IMR-90 (cell line): ENCODE measurements at regions not wholly inside any gene's neighbourhood (a gene's known extent, or its start where the extent isn't known, plus 50 kb on each side); places are given as distances from the start of the nearest gene placed in this dataset.
A peak's percentile ranks its signal among the peaks of the same experiment; 100 is the strongest.

Experiments used
- ATAC-seq: fragments of 200-7000 bp; cut with Tn5 transposase; 2 replicates; pipeline ENCODE4 v1.9.1; 2020; ENCODE audit warnings: low read depth, mild to moderate bottlenecking, moderate library complexity
- BruUV-seq: library from RNA; stranded (reverse); fragments of 400-500 nt; replicated peaks from 2 replicates; lab custom pipeline; 2021; lab: Mats Ljungman, UMichigan
- CTCF ChIA-PET: fragments of 300-600 bp; formaldehyde crosslinking; extraction: SDS; loops from one replicate; lab custom pipeline; 2021; ENCODE audit warnings: antibody characterized with exemption; lab: Yijun Ruan, JAX
- POLR2A ChIA-PET: fragments of 300-600 bp; sonication (Branson Sonifier 250); formaldehyde crosslinking; loops from one replicate; lab custom pipeline; 2022; ENCODE audit warnings: antibody characterized with exemption; ENCODE audit not compliant: unreplicated experiment; lab: Charles Lee
- DNase-seq: peaks from one replicate; pipeline ENCODE4 v3.0.0; 2013
- H2AFZ ChIP-seq: replicated peaks from 2 replicates; pipeline ENCODE3; 2013; ENCODE audit warnings: low read length, mild to moderate bottlenecking; ENCODE audit not compliant: poor library complexity
- H2AK5ac ChIP-seq: 2 replicates; pipeline ENCODE4 v1.6.1; 2013; ENCODE audit warnings: low read depth, low read length, inconsistent platforms
- H2AK9ac ChIP-seq: replicated peaks from 2 replicates; pipeline ENCODE3; 2013; ENCODE audit warnings: mild to moderate bottlenecking, low read depth, low read length, moderate library complexity; ENCODE audit not compliant: poor library complexity
- H2BK120ac ChIP-seq: 2 replicates; pipeline ENCODE4 v1.6.1; 2013; ENCODE audit warnings: low read depth, low read length, inconsistent platforms
- H2BK15ac ChIP-seq: 3 replicates; pipeline ENCODE4 v1.6.1; 2013; ENCODE audit warnings: low read depth, low read length, inconsistent platforms
- H2BK20ac ChIP-seq: 2 replicates; pipeline ENCODE4 v1.6.1; 2013; ENCODE audit warnings: low read depth, mild to moderate bottlenecking, inconsistent platforms, low read length, moderate library complexity
- H2BK5ac ChIP-seq: 2 replicates; pipeline ENCODE4 v1.6.1; 2013; ENCODE audit warnings: mild to moderate bottlenecking, low read depth, low read length, inconsistent platforms; ENCODE audit not compliant: poor library complexity, severe bottlenecking
- H3K14ac ChIP-seq: replicated peaks from 2 replicates; pipeline ENCODE4 v1.6.1; 2013; ENCODE audit warnings: low read depth, low read length, inconsistent platforms
- H3K18ac ChIP-seq: 2 replicates; pipeline ENCODE4 v1.6.1; 2013; ENCODE audit warnings: low read depth, low read length, control low read depth
- H3K23ac ChIP-seq: 2 replicates; pipeline ENCODE4 v1.6.1; 2013; ENCODE audit warnings: low read depth, low read length, inconsistent platforms
- H3K27ac ChIP-seq: 2 replicates; pipeline ENCODE4 v1.5.1; 2013; ENCODE audit warnings: mild to moderate bottlenecking, control low read depth, low read length; ENCODE audit not compliant: insufficient read depth
- H3K27me3 ChIP-seq: 2 replicates; pipeline ENCODE4 v1.6.1; 2013; ENCODE audit warnings: low read length; ENCODE audit not compliant: control insufficient read depth, insufficient read depth
- H3K36me3 ChIP-seq: 2 replicates; pipeline ENCODE4 v1.6.1; 2013; ENCODE audit warnings: low read length, mixed read lengths; ENCODE audit not compliant: control insufficient read depth, insufficient read depth
- H3K4ac ChIP-seq: 2 replicates; pipeline ENCODE4 v1.6.1; 2013; ENCODE audit warnings: low read depth, low read length, inconsistent platforms
- H3K4me1 ChIP-seq: 2 replicates; pipeline ENCODE4 v1.6.1; 2013; ENCODE audit warnings: low read length, mixed read lengths; ENCODE audit not compliant: control insufficient read depth, insufficient read depth
- H3K4me2 ChIP-seq: 2 replicates; pipeline ENCODE4 v1.6.1; 2013; ENCODE audit warnings: low read depth, mild to moderate bottlenecking, control low read depth, low read length, moderate library complexity
- H3K4me3 ChIP-seq: 2 replicates; pipeline ENCODE4 v1.5.1; 2013; ENCODE audit warnings: low read depth, mild to moderate bottlenecking, control low read depth, low read length, moderate library complexity; ENCODE audit not compliant: insufficient read depth
- H3K56ac ChIP-seq: 2 replicates; pipeline ENCODE4 v1.6.1; 2013; ENCODE audit warnings: low read length, inconsistent platforms; ENCODE audit not compliant: insufficient read depth; ENCODE audit errors: extremely low read depth
- H3K79me1 ChIP-seq, 2 experiments: 2 replicates each; pipeline ENCODE4 v1.6.1; 2013; ENCODE audit warnings: low read length in 2 of 2, inconsistent platforms in 1 of 2, low read depth in 1 of 2
- H3K9ac ChIP-seq: 2 replicates; pipeline ENCODE4 v1.6.1; 2013; ENCODE audit warnings: low read depth, low read length, control low read depth
- H3K9me1 ChIP-seq: 2 replicates; pipeline ENCODE4 v1.6.1; 2013; ENCODE audit warnings: low read length, inconsistent platforms; ENCODE audit not compliant: insufficient read depth
- H3K9me3 ChIP-seq: 2 replicates; pipeline ENCODE4 v1.6.1; 2013; ENCODE audit warnings: low read length; ENCODE audit not compliant: control insufficient read depth, insufficient read depth
- H4K20me1 ChIP-seq: 2 replicates; pipeline ENCODE4 v1.6.1; 2013; ENCODE audit warnings: low read length, inconsistent platforms; ENCODE audit not compliant: insufficient read depth
- H4K5ac ChIP-seq: 2 replicates; pipeline ENCODE4 v1.6.1; 2013; ENCODE audit warnings: mild to moderate bottlenecking, low read depth, low read length, control low read depth
- H4K8ac ChIP-seq, 2 experiments: 2 replicates each; pipeline ENCODE4 v1.6.1; 2013; ENCODE audit warnings: low read depth in 2 of 2, low read length in 2 of 2, control low read depth in 1 of 2, inconsistent platforms in 1 of 2
- H4K91ac ChIP-seq: 2 replicates; pipeline ENCODE4 v1.6.1; 2013; ENCODE audit warnings: low read depth, low read length, inconsistent platforms; ENCODE audit not compliant: insufficient read depth
- CEBPB ChIP-seq: IDR thresholded peaks from 2 replicates; pipeline ENCODE4 v1.6.1; 2012; ENCODE audit warnings: low read depth, low read length, improper control_type of control experiment
- CHD1 ChIP-seq: IDR thresholded peaks from 2 replicates; pipeline ENCODE4 v1.6.1; 2012; ENCODE audit warnings: low read depth, low read length, improper control_type of control experiment
- FOS ChIP-seq: fragments of 150-350 bp; IDR thresholded peaks from 2 replicates; pipeline ENCODE4 v1.6.1; 2016; ENCODE audit warnings: low read depth, low read length
- MAFK ChIP-seq: IDR thresholded peaks from 2 replicates; pipeline ENCODE4 v1.6.1; 2012; ENCODE audit warnings: low read depth, low read length, improper control_type of control experiment
- MXI1 ChIP-seq: IDR thresholded peaks from 2 replicates; pipeline ENCODE4 v1.6.1; 2012; ENCODE audit warnings: low read depth, mild to moderate bottlenecking, low read length, moderate library complexity, borderline replicate concordance
- POLR2A ChIP-seq: IDR thresholded peaks from 2 replicates; pipeline ENCODE4 v1.6.1; 2012; ENCODE audit warnings: mild to moderate bottlenecking, low read depth, low read length
- RAD21 ChIP-seq: IDR thresholded peaks from 2 replicates; pipeline ENCODE4 v1.6.1; 2012; ENCODE audit warnings: low read length, improper control_type of control experiment
- RFX5 ChIP-seq: IDR thresholded peaks from 2 replicates; pipeline ENCODE4 v1.8.0; 2012; ENCODE audit warnings: low read depth, mild to moderate bottlenecking, low read length, moderate library complexity
- SMC3 ChIP-seq: fragments of 150-350 bp; IDR thresholded peaks from 2 replicates; pipeline ENCODE4 v1.6.1; 2016; ENCODE audit warnings: low read depth, mild to moderate bottlenecking, antibody characterized with exemption, low read length, moderate library complexity
- WGBS, 2 experiments: methylation state at CpG; one replicate each; pipeline versions ENCODE4 v1.1.5 to v1.1.7; 2013; ENCODE audit warnings: missing lambda C conversion rate in 2 of 2; ENCODE audit not compliant: insufficient read length in 1 of 2; ENCODE audit errors: extremely low coverage in 2 of 2; 5-methylcytosine and 5-hydroxymethylcytosine counted together
- dilution Hi-C: fragments of 300-500 bp; cut with HindIII; formaldehyde crosslinking; loops from one replicate; pipeline ENCODE4 v1.14.3; 2018; ENCODE audit warnings: low sequenced_read_pairs; ENCODE audit not compliant: unreplicated experiment
- in situ Hi-C: fragments of 300-500 bp; cut with MboI; formaldehyde crosslinking; loops from 3 replicates; pipeline ENCODE4 v1.14.3; 2019; ENCODE audit warnings: low sequenced_read_pairs, inconsistent platforms, mixed read lengths
- intact Hi-C: fragments of 100-400 bp; cut with micrococcal nuclease; formaldehyde crosslinking; loops from 2 replicates; pipeline ENCODE4 v1.10.0; 2022
- TF ChIP-seq, protein P1 (sequence below): fragments of 150-350 bp; IDR thresholded peaks from 2 replicates; pipeline ENCODE4 v1.6.1; 2016; ENCODE audit warnings: low read depth, mild to moderate bottlenecking, low read length, moderate library complexity, borderline replicate concordance
- TF ChIP-seq, protein P2 (sequence below): fragments of 150-350 bp; IDR thresholded peaks from 2 replicates; pipeline ENCODE4 v1.6.1; 2017; ENCODE audit warnings: mild to moderate bottlenecking, antibody characterized with exemption, low read length, low read depth

DNA sequence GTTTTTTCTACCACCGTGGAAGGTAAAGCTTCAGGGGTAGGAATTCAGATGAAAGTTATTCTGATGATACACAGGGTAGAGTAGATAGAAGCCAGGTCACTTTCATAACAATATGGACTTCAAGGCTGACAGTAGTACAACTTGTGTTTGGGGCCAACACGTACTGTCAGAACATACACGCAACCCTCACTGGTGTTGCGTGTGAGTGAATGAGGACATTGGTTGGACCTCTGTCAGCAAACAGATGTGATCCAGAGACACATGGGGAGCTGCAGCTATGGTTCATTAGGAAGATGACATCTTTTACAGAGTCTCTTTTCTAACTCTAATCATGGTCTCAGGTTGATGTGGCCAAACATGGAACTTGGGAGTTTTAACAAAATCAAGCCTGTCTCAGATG lies 70.1 kb upstream of the MOCS2 start:
- Histone ChIP-seq H4K8ac (0 out of 4 replicates have a peak overlapping the region, but pooled peaks of 1 of the 2 experiments have one; percentile 43), H3K23ac (0 out of 2 replicates have a peak overlapping the region, but pooled peaks have one; percentile 69), H3K9ac (no peak overlapping the region), H3K14ac (no peak overlapping the region; the same call in 1 of the 2 replicates), H2BK5ac (no peak overlapping the region), H3K79me1 (no peaks in the 10 kb centered on the region), H2BK20ac (peak overlapping the region; percentile 78), H2AK9ac (no peak overlapping the region), H3K9me1 (no peaks in the 10 kb centered on the region), H3K4me3 (no peak overlapping the region), H3K27ac (no peak overlapping the region), H2BK15ac (no peak overlapping the region; the same call in 2 of the 3 replicates), H3K36me3 (no peaks in the 10 kb centered on the region), H2AFZ (no peak overlapping the region), H3K9me3 (no peaks in the 10 kb centered on the region), H3K4ac (peak overlapping the region; percentile 75), H4K5ac (no peak overlapping the region), H3K4me1 (no peaks in the 10 kb centered on the region; the same call in 1 of the 2 replicates), H2BK120ac (no peak overlapping the region), H4K91ac (no peak overlapping the region; the same call in 1 of the 2 replicates), H3K18ac (no peak overlapping the region), H2AK5ac (peak overlapping the region; percentile 93; the same call in 1 of the 2 replicates), H3K56ac (no peak overlapping the region), H3K27me3 (no peaks in the 10 kb centered on the region), H4K20me1 (no peaks in the 10 kb centered on the region), H3K4me2 (no peak overlapping the region)
- CTCF ChIA-PET, result no interaction called here
- ATAC-seq (no peak), DNase-seq (no peak)
- dilution Hi-C loops, result no loop called here
- in situ Hi-C loops, result loop anchor here (5.0 kb wide), 2 partner anchors 58 to 253 kb away; no protein-coding TSS in a partner anchor
- intact Hi-C loops, result loop anchor here (10.0 kb wide), 1 partner anchor 185 kb away; no protein-coding TSS in a partner anchor
- no TSS peak for BruUV-seq
- TF ChIP-seq RFX5, result no peak
- TF ChIP-seq CEBPB, result no peak
- TF ChIP-seq POLR2A, result no peak
- TF ChIP-seq, protein P1, sequence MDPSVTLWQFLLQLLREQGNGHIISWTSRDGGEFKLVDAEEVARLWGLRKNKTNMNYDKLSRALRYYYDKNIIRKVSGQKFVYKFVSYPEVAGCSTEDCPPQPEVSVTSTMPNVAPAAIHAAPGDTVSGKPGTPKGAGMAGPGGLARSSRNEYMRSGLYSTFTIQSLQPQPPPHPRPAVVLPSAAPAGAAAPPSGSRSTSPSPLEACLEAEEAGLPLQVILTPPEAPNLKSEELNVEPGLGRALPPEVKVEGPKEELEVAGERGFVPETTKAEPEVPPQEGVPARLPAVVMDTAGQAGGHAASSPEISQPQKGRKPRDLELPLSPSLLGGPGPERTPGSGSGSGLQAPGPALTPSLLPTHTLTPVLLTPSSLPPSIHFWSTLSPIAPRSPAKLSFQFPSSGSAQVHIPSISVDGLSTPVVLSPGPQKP, result no peak
- TF ChIP-seq SMC3, result no peak
- TF ChIP-seq, protein P2, sequence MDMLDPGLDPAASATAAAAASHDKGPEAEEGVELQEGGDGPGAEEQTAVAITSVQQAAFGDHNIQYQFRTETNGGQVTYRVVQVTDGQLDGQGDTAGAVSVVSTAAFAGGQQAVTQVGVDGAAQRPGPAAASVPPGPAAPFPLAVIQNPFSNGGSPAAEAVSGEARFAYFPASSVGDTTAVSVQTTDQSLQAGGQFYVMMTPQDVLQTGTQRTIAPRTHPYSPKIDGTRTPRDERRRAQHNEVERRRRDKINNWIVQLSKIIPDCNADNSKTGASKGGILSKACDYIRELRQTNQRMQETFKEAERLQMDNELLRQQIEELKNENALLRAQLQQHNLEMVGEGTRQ, result no peak
- no peak for TF ChIP-seq MAFK
- no peak for TF ChIP-seq FOS
- no peak for TF ChIP-seq MXI1
- no peak for TF ChIP-seq RAD21
- no peak for TF ChIP-seq CHD1
- WGBS, 2 experiments, result no CpG with 5 or more reads among the region's 4 CpGs
- POLR2A ChIA-PET, result interaction anchor here (0.7 kb wide), 1 partner anchor 32 kb away, joined by 5 read pairs; no protein-coding TSS in a partner anchor
